ENCODE measurements at regions not wholly inside any gene's neighbourhood (a gene's known extent, or its start where the extent isn't known, plus 50 kb on each side); places are given as distances from the start of the nearest gene placed in this dataset.

DNA sequence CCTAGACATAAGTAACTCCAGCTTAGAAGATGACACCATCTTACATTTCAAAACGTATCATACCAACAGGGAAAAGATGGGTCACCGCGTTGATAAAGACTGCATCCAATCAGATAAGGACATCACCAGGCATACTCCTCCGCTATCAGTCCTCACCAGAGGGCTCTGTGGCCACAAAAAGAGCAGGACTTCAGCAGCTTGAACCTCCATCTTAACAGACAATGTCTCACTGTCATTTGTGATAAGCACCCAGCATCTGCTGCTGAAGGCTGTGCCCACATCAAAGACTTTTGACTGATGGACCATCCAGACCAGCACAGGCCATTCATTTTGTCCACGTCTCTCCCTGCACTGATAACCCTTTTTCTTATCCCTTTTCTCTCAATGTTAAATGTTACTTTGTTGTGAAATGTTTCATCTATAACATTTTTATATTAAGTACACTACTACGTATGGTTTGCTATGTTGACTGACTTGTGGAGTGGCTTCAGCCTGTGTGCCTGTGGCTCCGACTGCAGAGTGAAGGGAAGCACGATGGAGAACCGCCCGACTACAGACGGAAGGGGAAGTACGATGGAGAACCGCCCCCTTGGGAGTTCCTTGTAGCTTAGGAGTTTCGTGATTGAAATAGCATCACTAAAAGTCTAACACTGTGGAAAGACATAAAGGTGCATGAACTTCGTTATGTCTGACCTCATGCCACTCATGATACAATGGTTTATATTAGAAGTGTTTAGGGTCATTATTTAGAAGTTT lies 595.4 kb upstream of the AGA start:
- H3K4me3 ChIP-seq (ENCODE audit: low read depth, low read length), result no peak overlapping the region
- H3K4me1 ChIP-seq (ENCODE audit: insufficient read depth), result no peaks in the 10 kb centered on the region
- WGBS, result 85% methylated on average over 15 of the region's 15 CpGs
- no peaks in the 10 kb centered on the region for H3K36me3 ChIP-seq (ENCODE audit: insufficient read depth)
- no peak overlapping the region for H3K27ac ChIP-seq (ENCODE audit: low read depth)
- DNase-seq (ENCODE audit: extremely low spot score), result no peak

GRCh38 chr4:178056996-178057395 lies 614.8 kb upstream of the AGA start:
- WGBS, result 52% methylated on average over 1 of the region's 1 CpG
- Histone ChIP-seq H3K4me1 (ENCODE audit: insufficient read depth) (no peaks in the 10 kb centered on the region), H3K4me3 (ENCODE audit: low read depth, low read length) (no peak overlapping the region), H3K27ac (ENCODE audit: low read depth) (no peak overlapping the region), H3K36me3 (ENCODE audit: insufficient read depth) (no peaks in the 10 kb centered on the region)
- no peak for DNase-seq (ENCODE audit: extremely low spot score)

DNA sequence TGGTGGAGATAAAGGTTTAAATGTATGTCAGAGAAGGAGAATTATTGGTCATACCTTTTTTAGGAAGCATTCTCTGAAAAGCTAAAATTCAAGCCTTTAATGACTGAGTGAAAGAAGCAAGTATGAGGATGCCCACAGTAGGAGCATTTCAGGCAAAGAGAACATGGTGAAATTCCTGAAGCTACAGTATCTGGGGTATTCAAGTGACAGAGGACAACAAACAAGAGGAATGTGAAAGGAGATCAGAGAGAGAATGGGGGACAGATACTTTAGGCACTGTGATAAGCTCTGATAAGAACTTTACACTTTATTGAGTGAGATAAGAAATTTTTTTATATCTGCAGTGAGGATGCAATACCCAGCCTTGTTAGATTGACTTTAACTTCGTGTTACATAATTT lies 621.3 kb upstream of the AGA start:
- WGBS, result 10% methylated on average over 1 of the region's 1 CpG
- no peak for DNase-seq (ENCODE audit: extremely low spot score)
- no peak overlapping the region for H3K27ac ChIP-seq (ENCODE audit: low read depth)

GRCh38 chr4:178066338-178066941 lies 624.2 kb upstream of the AGA start:
- no peaks in the 10 kb centered on the region for H3K4me1 ChIP-seq (ENCODE audit: insufficient read depth)
- H3K27ac ChIP-seq (ENCODE audit: low read depth), result no peak overlapping the region
- WGBS, result 92% methylated on average over 2 of the region's 2 CpGs
- no peak for DNase-seq (ENCODE audit: extremely low spot score)
- no peaks in the 10 kb centered on the region for H3K36me3 ChIP-seq (ENCODE audit: insufficient read depth)
- no peak overlapping the region for H3K4me3 ChIP-seq (ENCODE audit: low read depth, low read length)

More for the DNA sequence above, 621.3 kb upstream of the AGA start:
- Histone ChIP-seq H3K36me3 (ENCODE audit: insufficient read depth) (no peaks in the 10 kb centered on the region), H3K4me1 (ENCODE audit: insufficient read depth) (no peaks in the 10 kb centered on the region), H3K4me3 (ENCODE audit: low read depth, low read length) (no peak overlapping the region)

DNA sequence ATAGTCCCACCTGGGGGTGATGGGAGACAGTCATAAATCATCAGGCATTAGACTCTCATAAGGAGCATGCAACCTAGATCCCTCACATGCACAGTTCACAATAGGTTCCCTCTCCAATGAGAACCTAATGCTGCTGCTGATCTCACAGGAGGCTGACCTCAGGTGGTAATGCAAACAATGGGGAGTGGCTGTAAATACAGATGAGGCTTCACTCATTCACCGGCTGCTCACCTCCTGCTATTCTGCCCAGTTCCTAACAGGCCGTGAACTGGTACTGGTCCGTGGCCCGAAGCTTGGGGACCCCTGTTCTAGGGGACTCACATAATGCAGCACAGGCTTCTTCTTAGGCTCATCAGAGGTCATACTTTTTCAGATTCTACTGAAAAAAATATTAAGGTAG lies 625.9 kb upstream of the AGA start:
- WGBS, result 91% methylated on average over 4 of the region's 4 CpGs
- no peak overlapping the region for H3K4me3 ChIP-seq (ENCODE audit: low read depth, low read length)
- H3K27ac ChIP-seq (ENCODE audit: low read depth), result no peak overlapping the region

DNA sequence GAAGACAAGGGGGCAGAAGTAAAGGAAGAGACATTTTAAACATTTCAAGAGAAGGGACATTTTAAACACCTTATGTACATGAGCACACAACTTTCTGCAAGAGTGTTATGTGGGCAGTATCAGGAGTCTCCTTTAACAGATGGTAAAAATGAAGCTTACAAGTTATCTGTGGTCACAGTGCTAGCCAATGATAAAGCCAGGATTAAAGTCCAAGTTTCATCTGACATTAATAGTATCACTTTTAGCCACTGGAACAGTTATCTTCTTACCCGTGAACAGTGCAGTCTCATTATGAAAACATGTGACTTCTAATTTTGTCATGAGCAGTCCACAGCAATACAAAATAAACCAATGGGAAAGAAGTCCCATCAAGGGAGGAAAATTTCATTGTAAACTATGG lies 627.9 kb upstream of the AGA start:
- H3K4me3 ChIP-seq (ENCODE audit: low read depth, low read length), result no peak overlapping the region

More for the DNA sequence above, 625.9 kb upstream of the AGA start:
- no peak for DNase-seq (ENCODE audit: extremely low spot score)
- Histone ChIP-seq H3K36me3 (ENCODE audit: insufficient read depth) (no peaks in the 10 kb centered on the region), H3K4me1 (ENCODE audit: insufficient read depth) (no peaks in the 10 kb centered on the region)

DNA sequence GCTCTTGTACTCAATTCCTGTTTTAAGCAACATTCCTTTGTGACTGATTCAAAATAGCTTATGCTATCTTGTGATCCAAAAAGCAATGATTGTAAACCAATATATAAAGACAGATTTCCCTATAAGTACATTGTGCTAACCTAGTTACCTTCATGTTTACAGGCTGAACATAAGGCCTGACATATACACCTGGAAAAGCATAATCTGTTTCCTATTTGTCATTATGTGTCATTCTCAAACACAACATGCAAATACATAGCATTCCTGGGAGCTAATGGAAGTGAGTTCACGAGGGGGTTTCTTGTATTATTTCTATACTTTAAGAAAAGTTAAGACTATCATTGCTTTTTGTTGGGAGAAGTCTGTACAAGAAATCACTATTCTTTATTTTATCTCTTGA lies 638.1 kb upstream of the AGA start:
- Histone ChIP-seq H3K27ac (ENCODE audit: low read depth) (no peak overlapping the region), H3K4me3 (ENCODE audit: low read depth, low read length) (no peak overlapping the region), H3K36me3 (ENCODE audit: insufficient read depth) (no peaks in the 10 kb centered on the region), H3K4me1 (ENCODE audit: insufficient read depth) (no peaks in the 10 kb centered on the region)
- WGBS, result 78% methylated on average over 1 of the region's 1 CpG
- DNase-seq (ENCODE audit: extremely low spot score), result no peak

More for the DNA sequence above, 627.9 kb upstream of the AGA start:
- Histone ChIP-seq H3K36me3 (ENCODE audit: insufficient read depth) (no peaks in the 10 kb centered on the region), H3K4me1 (ENCODE audit: insufficient read depth) (no peaks in the 10 kb centered on the region), H3K27ac (ENCODE audit: low read depth) (no peak overlapping the region)
- WGBS, result 60% methylated on average over 1 of the region's 1 CpG
- DNase-seq (ENCODE audit: extremely low spot score), result no peak

DNA sequence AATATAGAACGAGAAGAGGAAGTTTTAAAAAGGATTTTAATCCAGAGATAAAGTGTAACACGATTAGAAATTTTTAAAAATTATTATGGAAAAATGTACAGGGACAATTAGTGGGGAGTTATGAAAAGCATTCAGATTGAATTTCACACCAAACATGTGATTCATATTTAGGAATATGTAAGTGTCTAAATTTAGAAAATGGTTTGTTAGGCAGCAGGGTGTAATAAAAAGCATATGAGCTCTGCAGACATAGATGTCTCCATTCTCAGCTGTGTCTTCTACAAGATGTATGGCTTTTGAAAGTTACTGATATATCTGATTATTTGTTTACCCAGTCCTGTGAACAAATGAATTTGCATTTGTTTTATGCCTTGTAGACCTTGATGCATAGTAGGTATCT lies 638.9 kb upstream of the AGA start:
- 73% methylated on average over 2 of the region's 2 CpGs for WGBS
- Histone ChIP-seq H3K4me3 (ENCODE audit: low read depth, low read length) (no peak overlapping the region), H3K4me1 (ENCODE audit: insufficient read depth) (no peaks in the 10 kb centered on the region), H3K36me3 (ENCODE audit: insufficient read depth) (no peaks in the 10 kb centered on the region), H3K27ac (ENCODE audit: low read depth) (no peak overlapping the region)
- no peak for DNase-seq (ENCODE audit: extremely low spot score)

DNA sequence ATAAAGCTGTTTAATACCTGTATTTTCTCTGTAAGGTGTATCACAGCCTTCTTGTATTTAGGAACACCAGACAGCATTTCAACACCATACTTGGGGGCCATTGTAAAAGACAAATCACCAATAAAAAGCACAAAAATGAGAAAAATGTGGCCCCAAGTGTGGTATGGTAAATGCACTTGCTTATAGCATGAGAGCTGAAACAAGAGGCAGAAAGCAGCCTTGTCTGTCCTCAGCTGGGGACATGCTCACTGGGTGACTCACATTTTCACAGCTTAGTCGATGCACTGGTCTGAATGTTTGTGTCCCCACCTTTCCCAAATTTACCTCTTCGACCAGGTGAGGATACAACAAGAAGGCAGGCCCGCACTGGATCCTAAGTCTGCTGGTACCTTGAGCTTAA lies 639.7 kb upstream of the AGA start:
- H3K36me3 ChIP-seq (ENCODE audit: insufficient read depth), result no peaks in the 10 kb centered on the region
- WGBS, result 84% methylated on average over 3 of the region's 3 CpGs
- no peak for DNase-seq (ENCODE audit: extremely low spot score)
- no peak overlapping the region for H3K4me3 ChIP-seq (ENCODE audit: low read depth, low read length)
- H3K4me1 ChIP-seq (ENCODE audit: insufficient read depth), result no peaks in the 10 kb centered on the region
- no peak overlapping the region for H3K27ac ChIP-seq (ENCODE audit: low read depth)

DNA sequence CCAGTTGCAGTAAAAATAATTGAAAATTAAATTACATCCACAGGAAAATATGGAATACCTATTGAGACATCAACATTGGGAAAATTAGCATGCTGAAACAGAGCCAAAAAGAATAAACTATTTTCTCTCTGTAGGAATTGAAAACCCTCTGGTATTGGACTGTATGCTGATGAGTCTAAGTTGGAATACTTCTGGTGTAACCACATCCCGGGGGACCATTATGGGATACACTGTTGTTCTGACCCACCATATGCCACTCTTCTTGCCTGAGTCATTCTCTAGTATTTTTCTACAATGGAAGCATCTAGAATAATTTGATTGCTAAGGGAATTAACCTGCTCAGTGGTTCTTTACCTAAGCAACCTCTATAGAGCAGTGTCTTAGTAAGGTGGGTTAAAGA lies 640.7 kb upstream of the AGA start:
- H3K4me3 ChIP-seq (ENCODE audit: low read depth, low read length), result no peak overlapping the region
- 97% methylated on average over 1 of the region's 1 CpG for WGBS
- H3K36me3 ChIP-seq (ENCODE audit: insufficient read depth), result no peaks in the 10 kb centered on the region
- H3K27ac ChIP-seq (ENCODE audit: low read depth), result no peak overlapping the region
- no peak for DNase-seq (ENCODE audit: extremely low spot score)
- no peaks in the 10 kb centered on the region for H3K4me1 ChIP-seq (ENCODE audit: insufficient read depth)

DNA sequence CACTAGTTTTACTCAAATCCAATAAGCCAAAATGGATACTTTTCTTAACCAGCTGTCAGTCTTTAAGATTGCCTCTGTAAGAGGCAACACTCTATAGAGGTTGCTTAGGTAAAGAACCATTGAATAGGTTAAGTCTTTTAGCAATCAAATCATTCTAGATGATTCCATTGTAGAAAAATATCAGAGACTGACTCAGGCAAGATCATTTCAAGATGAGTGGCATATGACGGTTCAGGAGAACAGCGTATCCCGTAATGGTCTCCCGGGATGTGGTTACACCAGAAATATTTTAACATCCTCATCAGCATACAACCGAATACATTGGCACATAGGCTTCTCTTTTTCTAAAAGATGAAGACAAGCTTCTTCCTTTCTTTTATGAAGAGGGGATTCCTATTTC lies 641.7 kb upstream of the AGA start:
- 95% methylated on average over 5 of the region's 5 CpGs for WGBS
- DNase-seq (ENCODE audit: extremely low spot score), result no peak
- Histone ChIP-seq H3K36me3 (ENCODE audit: insufficient read depth) (no peaks in the 10 kb centered on the region), H3K4me3 (ENCODE audit: low read depth, low read length) (no peak overlapping the region), H3K27ac (ENCODE audit: low read depth) (no peak overlapping the region), H3K4me1 (ENCODE audit: insufficient read depth) (no peaks in the 10 kb centered on the region)

DNA sequence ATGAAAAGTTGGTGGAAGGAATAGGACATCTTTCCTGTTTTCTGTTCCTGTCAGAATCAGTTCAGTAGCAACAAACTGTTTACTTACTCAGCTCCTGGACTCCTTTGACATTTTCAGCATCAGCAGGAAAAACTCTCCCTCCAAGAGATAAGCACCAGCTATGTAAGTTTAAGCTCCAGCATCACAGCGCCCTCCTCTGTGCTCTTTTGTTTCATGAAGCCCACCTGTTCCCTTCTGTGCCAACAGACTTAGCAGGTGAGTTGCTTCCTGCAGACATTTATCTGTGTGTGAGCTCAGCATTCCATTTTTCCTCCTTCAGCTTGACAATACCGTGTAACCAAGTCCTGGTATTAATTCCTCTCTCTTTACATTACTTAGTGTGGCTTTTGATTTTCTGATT lies 644.1 kb upstream of the AGA start:
- WGBS, result 33% methylated on average over 2 of the region's 2 CpGs
- DNase-seq (ENCODE audit: extremely low spot score), result no peak
- Histone ChIP-seq H3K36me3 (ENCODE audit: insufficient read depth) (no peaks in the 10 kb centered on the region), H3K4me1 (ENCODE audit: insufficient read depth) (no peaks in the 10 kb centered on the region), H3K27ac (ENCODE audit: low read depth) (no peak overlapping the region), H3K4me3 (ENCODE audit: low read depth, low read length) (no peak overlapping the region)

DNA sequence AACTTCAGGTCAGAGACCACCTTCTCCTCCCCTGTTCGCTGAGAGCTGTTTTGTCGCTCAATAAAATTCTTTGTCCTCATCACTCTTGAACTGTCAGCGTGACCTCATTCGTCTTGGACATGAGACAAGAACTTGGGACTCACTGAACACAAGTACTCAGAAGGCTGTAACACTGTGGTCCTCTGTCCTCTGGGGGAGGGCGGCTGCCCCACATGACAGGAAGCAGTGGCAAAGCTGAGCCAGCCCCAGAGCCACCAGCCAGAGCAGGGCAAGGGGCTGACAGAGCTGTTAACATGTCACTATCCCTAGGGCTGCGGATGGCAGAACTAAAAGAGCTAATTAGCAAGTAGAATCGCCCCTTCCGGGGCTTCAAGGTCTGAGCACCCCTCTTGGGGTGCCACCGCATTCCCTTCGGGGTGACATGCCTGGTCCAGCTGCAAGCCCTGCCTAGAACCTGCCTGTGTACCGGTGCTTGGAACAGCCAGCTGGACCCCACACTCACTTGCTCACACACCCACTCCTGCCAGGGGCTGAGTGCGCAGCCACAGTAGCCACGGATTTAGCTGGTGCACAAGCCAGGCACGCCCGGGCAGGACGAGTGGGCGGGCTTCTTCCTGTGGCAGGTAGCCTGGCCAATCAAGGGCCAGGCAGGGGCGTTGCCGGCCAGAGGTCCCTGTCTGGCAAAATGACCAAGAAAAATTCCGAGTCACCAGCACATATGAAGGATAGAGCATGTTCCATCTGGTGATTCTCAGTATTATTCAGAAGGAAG lies 648.6 kb upstream of the AGA start:
- Histone ChIP-seq H3K4me1 (ENCODE audit: insufficient read depth) (no peaks in the 10 kb centered on the region), H3K36me3 (ENCODE audit: insufficient read depth) (no peaks in the 10 kb centered on the region), H3K27ac (ENCODE audit: low read depth) (no peak overlapping the region), H3K4me3 (ENCODE audit: low read depth, low read length) (no peak overlapping the region)
- 92% methylated on average over 20 of the region's 20 CpGs for WGBS
- no peak for DNase-seq (ENCODE audit: extremely low spot score)

DNA sequence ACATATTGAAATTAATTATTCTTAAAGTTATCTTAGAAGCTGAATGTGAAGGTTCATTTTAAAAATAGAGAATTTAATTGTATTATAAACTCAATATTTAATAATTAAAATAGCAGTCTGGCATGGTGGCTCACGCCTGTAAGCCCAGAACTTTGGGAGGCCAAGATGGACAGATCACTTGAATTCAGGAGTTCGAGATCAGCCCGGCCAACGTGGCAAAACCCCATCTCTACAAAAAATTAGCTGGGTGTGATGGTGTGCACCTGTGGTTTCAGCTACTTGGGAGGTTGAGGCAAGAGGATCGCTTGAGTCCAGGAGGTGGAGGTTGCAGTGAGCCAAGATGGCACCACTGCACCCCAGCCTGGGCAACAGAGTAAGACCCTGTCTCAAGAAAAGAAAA lies 659.9 kb upstream of the AGA start:
- H3K4me1 ChIP-seq (ENCODE audit: insufficient read depth), result no peaks in the 10 kb centered on the region
- no peak overlapping the region for H3K4me3 ChIP-seq (ENCODE audit: low read depth, low read length)
- H3K36me3 ChIP-seq (ENCODE audit: insufficient read depth), result no peaks in the 10 kb centered on the region
- H3K27ac ChIP-seq (ENCODE audit: low read depth), result no peak overlapping the region
- 84% methylated on average over 5 of the region's 5 CpGs for WGBS
- DNase-seq (ENCODE audit: extremely low spot score), result no peak
